ENCODE measurements at regions not wholly inside any gene's neighbourhood (a gene's known extent, or its start where the extent isn't known, plus 50 kb on each side); places are given as distances from the start of the nearest gene placed in this dataset. TPM values are rescaled to one million over a fixed set of nuclear protein-coding genes. Genes with fewer than 3 reads are reported as not detected.

- no peak for DNase-seq (ENCODE audit: low read depth)
- no peak for TF ChIP-seq CTCF (IDR thresholded peaks at IDR 0.05; ENCODE audit: insufficient read depth, low read depth, low read length)
- no peak overlapping the region for H3K4me3 ChIP-seq (ENCODE audit: low read depth, low read length)
Measured at GRCh38 chr5:126373375-126374108, 49.7 kb upstream of the GRAMD2B start.

Small RNA genes in the stretch of these regions (small RNA-seq; reads per million reads assigned to genes)
- gene HMGB1P22 (not detected), gene RN7SKP117 (not detected)

All from fibroblast of villous mesenchyme (primary cell).